ENCODE measurements at regions not wholly inside any gene's neighbourhood (a gene's known extent, or its start where the extent isn't known, plus 50 kb on each side); places are given as distances from the start of the nearest gene placed in this dataset.
"Not testable (repeated sequence)": the region's sequence is repeated elsewhere in the genome, so short reads cannot be mapped to it uniquely, and the experiment has no call there.

GRCh38 chr2:125642032-125642431 lies 1013.9 kb upstream of the GYPC start:
- DNase-seq = no peak

GRCh38 chr2:125643128-125643527 lies 1012.8 kb upstream of the GYPC start:
- no peak for DNase-seq

- no peak for DNase-seq
Measured at GRCh38 chr2:125643585-125643984, 1012.4 kb upstream of the GYPC start.

- DNase-seq = no peak
Measured at GRCh38 chr2:125644257-125644656, 1011.7 kb upstream of the GYPC start.

- DNase-seq = no peak
Measured at GRCh38 chr2:125652280-125652679, 1003.7 kb upstream of the GYPC start.

GRCh38 chr2:125654226-125654625 lies 1001.7 kb upstream of the GYPC start:
- DNase-seq = no peak

GRCh38 chr2:125656190-125656589 lies 999.8 kb upstream of the GYPC start:
- DNase-seq = no peak

- DNase-seq = no peak
Measured at GRCh38 chr2:125658583-125658982, 997.4 kb upstream of the GYPC start.

- DNase-seq = not testable (repeated sequence)
Measured at GRCh38 chr2:125660369-125660768, 995.6 kb upstream of the GYPC start.

GRCh38 chr2:125667630-125668029 lies 988.3 kb upstream of the GYPC start:
- DNase-seq = no peak

GRCh38 chr2:125679903-125680302 lies 976.1 kb upstream of the GYPC start:
- no peak for DNase-seq

GRCh38 chr2:125680809-125681208 lies 975.1 kb upstream of the GYPC start:
- DNase-seq = no peak

- no peak for DNase-seq
Measured at GRCh38 chr2:125681576-125681975, 974.4 kb upstream of the GYPC start.

GRCh38 chr2:125681976-125682805 lies 973.8 kb upstream of the GYPC start:
- no peak for DNase-seq

GRCh38 chr2:125684256-125684655 lies 971.7 kb upstream of the GYPC start:
- no peak for DNase-seq

- DNase-seq = no peak
Measured at GRCh38 chr2:125684932-125685331, 971.0 kb upstream of the GYPC start.

- DNase-seq = no peak
Measured at GRCh38 chr2:125696560-125696959, 959.4 kb upstream of the GYPC start.

- DNase-seq = no peak
Measured at GRCh38 chr2:125698280-125698679, 957.7 kb upstream of the GYPC start.

GRCh38 chr2:125701070-125701469 lies 954.9 kb upstream of the GYPC start:
- no peak for DNase-seq

GRCh38 chr2:125707611-125708010 lies 948.3 kb upstream of the GYPC start:
- no peak for DNase-seq

- DNase-seq = no peak
Measured at GRCh38 chr2:125710561-125710960, 945.4 kb upstream of the GYPC start.

GRCh38 chr2:125711075-125711474 lies 944.9 kb upstream of the GYPC start:
- no peak for DNase-seq

- DNase-seq = no peak
Measured at GRCh38 chr2:125713533-125713932, 942.4 kb upstream of the GYPC start.

GRCh38 chr2:125721072-125721721 lies 934.8 kb upstream of the GYPC start:
- DNase-seq = no peak

- DNase-seq = no peak
Measured at GRCh38 chr2:125730921-125731320, 925.0 kb upstream of the GYPC start.
